ENCODE measurements at regions not wholly inside any gene's neighbourhood (a gene's known extent, or its start where the extent isn't known, plus 50 kb on each side); places are given as distances from the start of the nearest gene placed in this dataset.
"Not testable (repeated sequence)": the region's sequence is repeated elsewhere in the genome, so short reads cannot be mapped to it uniquely, and the experiment has no call there.

DNA sequence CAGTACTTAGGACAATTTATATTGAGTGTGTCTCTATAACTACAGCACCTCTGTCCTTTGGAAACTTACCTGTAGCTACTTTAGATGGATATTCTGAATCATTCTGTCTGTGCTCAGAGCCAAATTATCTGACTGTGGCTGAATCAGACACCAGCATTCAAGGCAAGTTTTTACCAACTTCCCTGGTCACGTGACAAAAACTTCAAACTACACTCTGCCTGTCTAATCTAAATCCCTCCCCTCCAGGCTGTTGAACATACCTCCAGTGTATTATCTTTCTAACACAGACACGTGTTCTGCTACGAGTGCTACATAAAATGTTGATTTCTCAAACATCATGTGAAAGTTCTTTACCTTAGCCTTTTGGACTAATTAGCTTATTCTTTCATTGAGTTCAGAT is 641.2 kb upstream of the CPEB2 start:
- no peak for DNase-seq (ENCODE audit: low read depth in 3 of 3)

DNA sequence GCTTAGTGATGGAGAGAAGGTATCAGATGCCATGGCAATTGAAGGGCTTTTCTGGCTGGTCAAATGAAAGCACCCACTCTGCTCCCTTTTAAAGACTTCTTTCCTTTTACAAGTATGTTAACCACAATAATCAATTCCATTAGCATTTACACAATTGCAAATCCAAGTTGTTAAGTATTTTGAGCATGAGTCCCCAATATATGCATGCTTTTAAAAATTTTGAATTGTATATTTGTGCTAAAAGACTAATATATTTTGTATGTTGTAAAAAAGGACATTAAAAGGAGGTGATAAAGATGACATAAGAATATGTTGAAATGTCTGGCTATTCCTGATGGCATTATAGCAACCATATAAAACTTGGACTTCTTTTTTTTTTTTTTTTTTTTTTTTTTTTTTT is 639.9 kb upstream of the CPEB2 start:
- DNase-seq (ENCODE audit: low read depth in 3 of 3), result no peak

GRCh38 chr4:14364953-14365536 is 637.2 kb upstream of the CPEB2 start:
- DNase-seq (ENCODE audit: low read depth in 3 of 3), result no peak

DNA sequence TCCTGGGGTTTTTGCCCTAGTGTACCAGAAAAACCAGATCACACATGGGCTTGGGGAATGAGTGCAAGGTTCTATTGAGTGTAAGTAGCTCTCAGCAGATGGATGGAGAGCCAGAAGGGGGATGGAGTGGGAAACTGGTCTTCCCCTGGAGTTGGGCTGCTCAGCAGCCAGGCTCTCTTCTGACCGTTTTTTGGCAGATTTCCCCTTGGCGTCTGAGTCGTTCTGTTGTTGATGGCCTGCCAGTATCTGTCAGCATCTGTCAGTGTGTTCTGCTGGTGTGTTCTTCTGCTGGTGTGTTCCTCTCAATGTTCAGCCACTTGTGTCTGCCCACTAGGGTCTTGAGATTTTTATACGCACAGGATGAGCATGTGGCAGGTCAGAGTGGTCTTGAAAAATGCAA is 633.9 kb upstream of the CPEB2 start:
- DNase-seq (ENCODE audit: low read depth in 3 of 3), result no peak

GRCh38 chr4:14371131-14371530 is 631.1 kb upstream of the CPEB2 start:
- no peak for DNase-seq (ENCODE audit: low read depth in 3 of 3)

GRCh38 chr4:14375816-14376215 is 626.5 kb upstream of the CPEB2 start:
- DNase-seq (ENCODE audit: low read depth in 3 of 3), result no peak

GRCh38 chr4:14379183-14379582 is 623.1 kb upstream of the CPEB2 start:
- DNase-seq (ENCODE audit: low read depth in 3 of 3), result no peak

- no peak for DNase-seq (ENCODE audit: low read depth in 3 of 3)
Observed at GRCh38 chr4:14383652-14384051, 618.6 kb upstream of the CPEB2 start.

DNA sequence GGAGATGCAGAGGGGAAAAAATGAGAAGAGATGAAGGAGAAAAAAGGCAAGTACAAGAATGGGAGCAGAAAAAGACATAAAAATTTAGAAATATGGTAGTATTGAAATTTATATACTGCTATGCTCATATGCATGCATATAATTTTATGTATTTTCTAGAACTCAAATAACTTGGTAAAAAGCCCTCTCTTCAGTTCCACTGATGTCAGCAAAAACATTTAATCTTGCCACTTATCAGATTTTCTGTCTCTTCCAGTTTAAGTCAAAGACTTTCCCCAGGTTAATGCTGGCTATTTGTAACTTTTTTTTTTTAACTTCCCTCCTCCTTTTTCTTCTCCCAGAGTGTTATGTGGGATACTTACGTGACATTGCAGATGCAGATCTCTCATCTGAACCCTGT is 617.5 kb upstream of the CPEB2 start:
- no peak for DNase-seq (ENCODE audit: low read depth in 3 of 3)

- no peak for DNase-seq (ENCODE audit: low read depth in 3 of 3)
Observed at GRCh38 chr4:14386196-14386595, 616.1 kb upstream of the CPEB2 start.

DNA sequence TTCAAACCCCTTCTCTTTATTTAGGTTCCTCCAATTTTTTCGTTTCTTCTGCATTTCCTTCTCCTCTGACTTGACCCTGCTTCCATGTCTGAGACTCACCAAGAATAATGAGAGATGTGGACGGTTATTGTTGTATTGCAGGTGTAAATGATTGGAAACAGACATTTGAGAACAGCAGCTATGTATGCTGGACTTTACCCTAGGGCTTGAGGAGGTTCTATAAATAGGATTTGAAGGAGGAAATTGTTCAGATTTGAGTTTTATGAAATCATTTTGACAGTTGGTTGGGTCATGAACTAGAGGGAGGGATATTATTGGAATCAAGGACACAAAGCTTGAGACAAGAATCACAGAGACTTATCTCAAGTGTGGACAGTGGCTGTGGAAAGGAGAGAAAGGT is 614.6 kb upstream of the CPEB2 start:
- DNase-seq (ENCODE audit: low read depth in 3 of 3), result no peak

GRCh38 chr4:14392378-14392777 is 609.9 kb upstream of the CPEB2 start:
- DNase-seq (ENCODE audit: low read depth in 3 of 3), result no peak

GRCh38 chr4:14396183-14396582 is 606.1 kb upstream of the CPEB2 start:
- DNase-seq (ENCODE audit: low read depth in 3 of 3), result no peak

DNA sequence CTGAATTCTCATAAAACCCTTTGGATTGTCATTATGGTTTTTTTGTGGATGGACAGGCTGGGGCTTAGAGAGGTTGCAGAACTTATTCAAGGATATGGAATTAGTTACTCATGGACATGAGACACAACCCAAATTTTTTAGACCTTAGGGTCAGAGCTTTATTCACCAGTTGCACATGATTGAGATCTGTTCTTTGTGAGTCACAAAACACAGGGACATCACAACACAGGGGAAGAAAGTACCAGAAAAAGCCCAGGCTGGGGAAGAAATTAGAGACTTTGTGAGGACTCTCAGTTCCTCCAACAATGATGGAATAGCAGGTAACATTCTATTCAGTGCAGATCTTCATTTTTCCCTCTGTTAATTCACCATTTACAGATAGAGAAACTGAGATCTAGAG is 602.4 kb upstream of the CPEB2 start:
- DNase-seq (ENCODE audit: low read depth in 3 of 3), result no peak

- no peak for DNase-seq (ENCODE audit: low read depth in 3 of 3)
Observed at GRCh38 chr4:14400307-14400706, 602.0 kb upstream of the CPEB2 start.

DNA sequence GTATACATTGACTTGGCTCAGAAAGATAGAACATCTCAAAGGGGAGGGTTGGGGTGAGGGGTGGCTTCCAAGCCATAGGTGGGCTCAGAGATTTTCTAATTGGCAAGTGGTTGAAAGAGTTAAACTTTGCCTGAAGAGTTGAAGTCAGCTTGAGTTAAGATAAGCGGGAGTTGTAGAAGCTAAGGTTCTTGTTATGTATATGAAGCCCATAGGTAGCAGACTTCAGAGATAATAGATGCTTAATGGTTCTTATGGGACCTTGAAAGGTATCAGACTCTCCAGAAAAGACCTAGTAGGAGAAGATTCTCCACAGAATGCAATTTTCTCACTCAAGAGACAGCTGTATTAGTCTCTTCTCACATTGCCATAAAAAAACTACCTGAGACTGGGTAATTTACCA is 599.1 kb upstream of the CPEB2 start:
- no peak for DNase-seq (ENCODE audit: low read depth in 3 of 3)

DNA sequence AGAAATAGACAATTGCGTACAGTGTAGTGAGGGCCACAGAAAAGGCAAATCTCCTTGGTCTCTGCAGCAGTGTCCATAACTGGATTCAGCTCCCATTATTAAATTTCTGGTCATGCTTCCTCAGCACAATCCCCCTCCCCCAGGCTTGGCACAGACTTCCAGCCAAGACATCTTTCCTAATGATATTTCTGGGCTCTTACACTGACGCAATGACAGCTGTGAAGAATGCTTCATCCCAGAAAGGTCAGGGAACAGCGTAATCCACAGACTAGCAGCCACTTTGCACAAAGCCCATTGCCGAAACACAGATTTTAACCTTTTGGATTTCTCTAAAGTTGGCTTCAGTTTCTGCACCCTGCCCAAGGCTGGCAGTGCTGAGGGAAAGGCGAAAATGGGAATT is 597.6 kb upstream of the CPEB2 start:
- no peak for DNase-seq (ENCODE audit: low read depth in 3 of 3)

DNA sequence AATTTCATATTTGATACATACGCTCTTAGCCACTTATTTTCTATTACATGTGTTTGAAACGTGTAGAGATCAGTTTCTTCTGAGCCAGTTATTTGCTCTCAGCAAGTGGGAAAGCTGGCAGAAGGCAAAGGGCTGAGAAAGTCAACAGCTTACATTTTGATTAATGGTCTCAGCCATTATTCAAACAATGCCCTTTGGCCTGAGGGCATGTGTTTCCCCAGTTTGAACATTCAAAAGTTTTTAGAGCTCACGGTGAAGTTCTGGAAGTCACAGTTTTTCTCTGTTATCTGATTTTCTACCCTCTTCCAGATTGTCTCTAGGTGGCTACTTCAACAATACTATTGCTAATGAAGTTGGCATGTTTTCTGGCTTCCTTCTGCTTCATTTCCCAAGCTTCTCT is 591.8 kb upstream of the CPEB2 start:
- no peak for DNase-seq (ENCODE audit: low read depth in 3 of 3)

- DNase-seq (ENCODE audit: low read depth in 3 of 3), result no peak
Observed at GRCh38 chr4:14415146-14415545, 587.1 kb upstream of the CPEB2 start.

DNA sequence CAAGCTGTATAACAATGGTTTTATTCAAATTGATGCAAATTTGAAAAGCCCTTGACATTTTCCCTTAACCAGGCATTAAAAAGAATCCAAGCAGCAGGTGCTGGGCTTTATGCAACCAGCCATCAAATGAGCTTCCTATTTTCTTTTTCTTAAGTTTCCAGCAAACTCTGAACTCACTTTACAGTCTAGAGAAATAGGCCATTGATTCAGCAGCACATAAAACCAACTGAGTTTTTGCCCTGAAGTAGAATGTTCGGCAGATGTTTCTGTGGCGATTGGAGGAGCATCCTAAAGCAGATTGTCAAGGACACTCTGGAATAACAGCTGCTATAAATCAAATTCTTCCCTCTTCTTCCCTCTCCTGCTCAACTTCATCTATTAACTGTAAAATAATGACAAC is 582.8 kb upstream of the CPEB2 start:
- no peak for DNase-seq (ENCODE audit: low read depth in 3 of 3)

DNA sequence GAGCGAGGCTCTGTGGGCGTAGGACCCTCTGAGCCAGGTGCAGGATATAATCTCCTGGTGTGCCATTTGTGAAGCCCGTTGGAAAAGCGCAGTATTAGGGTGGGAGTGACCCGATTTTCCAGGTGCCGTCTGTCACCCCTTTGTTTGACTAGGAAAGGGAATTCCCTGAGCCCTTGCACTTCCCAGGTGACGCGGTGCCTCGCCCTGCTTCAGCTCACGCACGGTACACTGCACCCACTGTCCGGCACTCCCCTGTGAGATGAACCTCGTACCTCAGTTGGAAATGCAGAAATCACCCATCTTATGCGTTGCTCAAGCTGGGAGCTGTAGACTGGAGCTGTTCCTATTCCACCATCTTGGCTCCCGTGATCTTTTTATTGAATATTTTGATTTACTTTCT is 576.0 kb upstream of the CPEB2 start:
- DNase-seq (ENCODE audit: low read depth in 3 of 3), result not testable (repeated sequence)

GRCh38 chr4:14428125-14428524 is 574.2 kb upstream of the CPEB2 start:
- no peak for DNase-seq (ENCODE audit: low read depth in 3 of 3)

DNA sequence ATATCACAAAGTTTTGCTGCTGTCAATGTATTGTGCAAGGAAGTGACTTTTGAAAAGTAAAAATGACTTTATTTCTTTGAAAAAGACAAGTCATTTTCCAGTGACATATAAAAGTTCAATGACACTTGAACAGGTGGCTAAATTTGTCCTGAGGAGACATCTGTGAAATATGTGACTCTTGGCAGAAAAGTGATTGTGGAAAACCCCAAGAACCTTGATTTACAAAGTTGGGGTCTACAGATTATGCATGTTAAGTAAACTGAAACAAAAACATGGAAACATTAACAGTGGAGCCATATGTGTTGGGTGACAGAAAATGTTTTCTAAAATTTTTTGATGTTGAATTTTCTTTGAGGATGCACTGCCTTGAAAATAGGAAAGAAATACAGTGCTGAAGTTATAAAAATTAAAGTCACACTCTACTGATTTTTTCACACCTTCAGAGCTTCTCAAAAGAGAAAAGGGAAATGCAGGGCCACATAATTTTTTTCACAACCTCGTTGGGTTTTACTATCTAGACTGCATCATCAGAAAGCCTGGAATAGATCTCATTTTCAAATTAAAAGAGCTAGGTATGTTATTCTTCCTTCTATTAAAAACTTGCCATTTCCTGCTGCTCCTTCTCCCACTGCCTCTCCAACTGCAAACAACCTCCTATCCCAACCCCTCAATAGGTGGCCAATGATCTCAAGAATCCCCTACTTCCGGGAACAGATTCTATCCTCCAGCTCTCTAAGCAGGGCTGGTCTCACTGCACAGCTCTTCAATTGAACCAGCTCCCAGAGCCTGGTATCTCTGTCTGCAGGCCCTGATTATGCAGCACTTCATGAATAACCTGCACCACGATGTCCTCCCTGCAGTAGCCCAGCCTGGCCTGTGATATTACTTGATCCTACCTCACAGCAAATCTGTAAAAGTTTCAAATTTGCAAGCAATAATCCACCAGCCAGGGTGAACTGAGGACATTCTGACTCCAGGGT is 570.8 kb upstream of the CPEB2 start:
- no peak for DNase-seq (ENCODE audit: low read depth in 3 of 3)
